Naive thymus-derived CD4-positive, alpha-beta T cell (primary cell): ENCODE measurements at regions not wholly inside any gene's neighbourhood (a gene's known extent, or its start where the extent isn't known, plus 50 kb on each side); places are given as distances from the start of the nearest gene placed in this dataset.

ENCODE experiments used
- ATAC-seq: fragments of 150-1000 bp; cut with Tn5 transposase; 2 replicates; pipeline ENCODE4 v1.10.0; 2021; ENCODE audit warnings: mild to moderate bottlenecking, moderate library complexity
- CTCF ChIA-PET: fragments of 350-600 bp; sonication (Branson Sonifier 250); formaldehyde crosslinking; loops from one replicate; lab custom pipeline; 2021; ENCODE audit warnings: antibody characterized with exemption; lab: Charles Lee
- POLR2A ChIA-PET: fragments of 350-600 bp; sonication (Branson Sonifier 250); formaldehyde crosslinking; loops from one replicate; lab custom pipeline; 2021; ENCODE audit warnings: antibody characterized with exemption, inconsistent platforms; lab: Charles Lee
- DNase-seq, 9 donors: peaks; one replicate each; pipeline versions ENCODE4 v3.0.0 to v3.0.0-alpha.2; 2020 to 2022; ENCODE audit warnings: mixed read lengths in 1 of 9
- H3K27ac ChIP-seq: one replicate; pipeline ENCODE4 v1.7.0; 2013; ENCODE audit warnings: mild to moderate bottlenecking, low read depth, low read length, moderate library complexity
- H3K27me3 ChIP-seq, 2 donors: one replicate each; pipeline ENCODE4 v1.7.0; 2013; ENCODE audit warnings: low read length in 2 of 2, mild to moderate bottlenecking in 2 of 2, moderate library complexity in 2 of 2; ENCODE audit not compliant: control insufficient read depth in 2 of 2, insufficient read depth in 2 of 2
- H3K36me3 ChIP-seq, 3 experiments: 1 replicate in 2 of 3; 2 replicates in 1 of 3; pipeline ENCODE4 v1.7.0; 2013; ENCODE audit warnings: low read length in 3 of 3, mild to moderate bottlenecking in 3 of 3, moderate library complexity in 1 of 3; ENCODE audit not compliant: insufficient read depth in 3 of 3, control insufficient read depth in 2 of 3
- H3K4me1 ChIP-seq, 2 donors: one replicate each; pipeline ENCODE4 v1.7.0; 2013; ENCODE audit warnings: low read length in 2 of 2, mild to moderate bottlenecking in 2 of 2, moderate library complexity in 1 of 2; ENCODE audit not compliant: control insufficient read depth in 2 of 2, insufficient read depth in 2 of 2
- H3K4me3 ChIP-seq: 2 replicates; pipeline ENCODE4 v1.7.0; 2013; ENCODE audit warnings: mild to moderate bottlenecking, low read length
- H3K9me3 ChIP-seq, 3 experiments: 1 replicate in 2 of 3; 2 replicates in 1 of 3; pipeline ENCODE4 v1.7.0; 2013; ENCODE audit warnings: low read length in 3 of 3; ENCODE audit not compliant: control insufficient read depth in 2 of 3
- H3K27ac Mint-ChIP-seq, 9 donors: one replicate each; pipeline ENCODE4 v1.8.0; 2020 to 2022; ENCODE audit warnings: mixed read lengths in 9 of 9, mild to moderate bottlenecking in 8 of 9, moderate library complexity in 5 of 9, inconsistent platforms in 2 of 9
- H3K27me3 Mint-ChIP-seq, 5 donors: one replicate each; pipeline ENCODE4 v1.8.0; 2021 to 2022; ENCODE audit warnings: mixed read lengths in 5 of 5, mild to moderate bottlenecking in 1 of 5
- H3K36me3 Mint-ChIP-seq, 5 donors: one replicate each; pipeline ENCODE4 v1.8.0; 2020 to 2022; ENCODE audit warnings: mixed read lengths in 5 of 5, mild to moderate bottlenecking in 3 of 5, inconsistent platforms in 1 of 5
- H3K4me1 Mint-ChIP-seq, 7 donors: one replicate each; pipeline ENCODE4 v1.8.0; 2020 to 2022; ENCODE audit warnings: mixed read lengths in 7 of 7, mild to moderate bottlenecking in 3 of 7, inconsistent platforms in 1 of 7
- H3K4me3 Mint-ChIP-seq, 10 donors: one replicate each; pipeline ENCODE4 v1.8.0; 2020 to 2022; ENCODE audit warnings: mild to moderate bottlenecking in 10 of 10, mixed read lengths in 10 of 10, moderate library complexity in 6 of 10, inconsistent platforms in 2 of 10
- H3K9me3 Mint-ChIP-seq, 11 donors: one replicate each; pipeline ENCODE4 v1.8.0; 2020 to 2022; ENCODE audit warnings: mixed read lengths in 11 of 11, mild to moderate bottlenecking in 4 of 11, inconsistent platforms in 1 of 11, moderate library complexity in 1 of 11
- intact Hi-C, 2 donors: fragments of 100-400 bp; cut with micrococcal nuclease; formaldehyde crosslinking; loops; one replicate each; pipeline ENCODE4 v1.15.1; 2023

DNA sequence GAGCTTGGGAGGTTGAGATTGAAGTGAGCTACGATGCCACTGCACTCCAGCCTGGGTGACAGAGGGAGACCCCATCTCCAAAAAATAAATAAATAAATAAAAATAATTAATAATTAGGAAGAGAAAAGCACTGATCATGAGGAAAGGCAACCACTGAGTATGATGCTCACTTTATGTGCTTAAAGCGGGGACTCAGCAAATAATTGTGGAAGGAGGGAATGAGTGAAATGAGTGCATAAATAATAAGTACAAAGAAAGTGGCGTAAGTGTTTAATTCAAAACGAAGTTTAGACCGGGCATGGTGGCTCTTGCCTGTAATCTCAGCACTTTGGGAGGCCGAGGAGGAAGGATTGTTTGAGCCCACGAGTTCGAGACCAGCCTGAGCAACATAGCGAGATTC, 94.9 kb upstream of the MKLN1 start:
- POLR2A ChIA-PET = interaction anchor here (0.6 to 4.0 kb wide), 3 partner anchors 93 to 126 kb away, joined by 3 to 24 read pairs (median 4); no protein-coding TSS in a partner anchor
- Mint-ChIP-seq H3K9me3 (peaks cover 0 to 7% (median 0%) of the 10 kb centered on the region in 11 donors), H3K4me1 (peaks cover 27 to 70% (median 41%) of the 10 kb centered on the region in 7 donors)

DNA sequence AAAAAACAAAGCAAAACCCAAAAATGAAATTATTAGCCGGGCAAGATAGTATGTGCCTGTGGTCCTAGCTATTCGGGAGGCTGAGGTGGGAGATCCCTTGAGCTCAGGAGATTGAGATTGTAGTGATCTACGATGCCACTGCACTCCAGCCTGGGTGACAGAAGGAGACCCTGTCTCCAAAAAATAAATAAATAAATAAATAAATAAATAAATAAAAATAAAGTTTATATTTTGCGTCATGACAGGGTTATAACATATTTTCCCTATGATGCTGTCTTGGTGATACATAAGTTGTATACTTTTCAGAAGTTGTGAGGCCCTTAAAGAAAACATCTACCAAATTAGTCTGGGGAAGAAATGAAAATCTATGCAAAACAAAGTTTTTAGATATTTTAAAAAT, 94.5 kb upstream of the MKLN1 start:
- Histone ChIP-seq H3K4me3 (no peak overlapping the region), H3K9me3 (no peaks in the 10 kb centered on the region), H3K27me3 (no peaks in the 10 kb centered on the region), H3K4me1 (peaks cover 25 to 28% of the 10 kb centered on the region in 2 donors), H3K27ac (no peak overlapping the region), H3K36me3 (no peaks in the 10 kb centered on the region)
- Mint-ChIP-seq H3K27me3 (no peaks in the 10 kb centered on the region), H3K9me3 (peaks cover 0 to 7% (median 0%) of the 10 kb centered on the region in 11 donors), H3K4me3 (peak overlapping the region in 1 of 10 donors; percentile 2), H3K4me1 (peaks cover 27 to 71% (median 41%) of the 10 kb centered on the region in 7 donors), H3K27ac (peak overlapping the region in 3 of 9 donors; percentile 51 to 63 (median 60)), H3K36me3 (peaks cover 0 to 3% (median 0%) of the 10 kb centered on the region in 5 donors)
- DNase-seq (no peak), ATAC-seq (no peak)
- POLR2A ChIA-PET = interaction anchor here (0.6 to 4.0 kb wide), 3 partner anchors 93 to 127 kb away, joined by 3 to 24 read pairs (median 4); no protein-coding TSS in a partner anchor
- intact Hi-C loops = loop anchor here in 1 of 2 donors (10.0 kb wide), 1 partner anchor 1202 kb away; no protein-coding TSS in a partner anchor
- CTCF ChIA-PET = interaction anchor here (1.0 kb wide), 1 partner anchor 68 kb away, joined by 3 read pairs; no protein-coding TSS in a partner anchor

More for the DNA sequence above, 94.9 kb upstream of the MKLN1 start:
- Histone ChIP-seq H3K27ac (no peak overlapping the region), H3K9me3 (no peaks in the 10 kb centered on the region), H3K36me3 (no peaks in the 10 kb centered on the region), H3K4me3 (no peak overlapping the region), H3K27me3 (no peaks in the 10 kb centered on the region), H3K4me1 (peaks cover 24 to 28% of the 10 kb centered on the region in 2 donors)
- DNase-seq (no peak), ATAC-seq (no peak)
- peak overlapping the region in 7 of 9 donors; percentile 13 to 91 (median 60) for H3K27ac Mint-ChIP-seq
- H3K4me3 Mint-ChIP-seq = peak overlapping the region in 2 of 10 donors; percentile 2 to 48
- H3K36me3 Mint-ChIP-seq = peaks cover 0 to 3% (median 0%) of the 10 kb centered on the region in 5 donors
- no peaks in the 10 kb centered on the region for H3K27me3 Mint-ChIP-seq
- CTCF ChIA-PET = interaction anchor here (1.0 kb wide), 1 partner anchor 68 kb away, joined by 3 read pairs; no protein-coding TSS in a partner anchor
- intact Hi-C loops = loop anchor here in 1 of 2 donors (10.0 kb wide), 1 partner anchor 1202 kb away; no protein-coding TSS in a partner anchor

DNA sequence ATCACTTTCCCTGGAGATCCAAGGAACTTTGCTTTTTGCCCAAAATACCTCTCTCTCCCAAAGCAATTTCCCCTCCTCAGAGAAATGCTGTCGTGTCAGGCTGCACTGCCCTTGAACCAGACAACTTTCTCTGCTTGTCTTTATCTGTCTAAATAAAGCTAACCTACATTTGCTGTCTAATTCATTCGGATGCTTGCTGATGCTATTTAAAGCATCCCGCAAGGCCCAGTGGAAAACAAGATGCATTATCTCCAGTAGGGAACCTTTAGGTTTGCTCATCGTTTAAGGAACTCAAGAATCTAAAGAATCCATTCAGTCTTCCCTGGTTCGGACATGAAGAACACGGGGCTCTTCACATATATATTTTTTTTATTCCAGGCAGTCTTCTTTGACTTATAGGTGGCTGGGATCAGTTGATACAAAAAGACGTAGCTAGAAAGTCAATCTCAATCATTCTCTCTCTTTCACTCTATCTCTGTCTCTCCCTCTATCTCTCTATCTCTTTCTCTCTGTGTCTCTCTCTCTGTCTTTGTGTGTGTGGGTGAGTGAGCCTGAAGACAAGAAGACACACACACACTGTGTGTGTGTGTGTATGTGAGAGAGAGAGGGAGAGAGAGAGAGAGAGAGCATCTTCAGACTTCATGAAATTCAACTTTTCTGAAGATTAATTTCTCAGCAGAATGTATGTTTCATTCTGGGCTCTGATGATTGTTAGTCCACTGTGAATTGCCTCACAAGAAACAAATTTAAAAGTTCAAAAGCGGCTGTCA, 92.8 kb upstream of the MKLN1 start:
- no peaks in the 10 kb centered on the region for H3K9me3 ChIP-seq
- Mint-ChIP-seq H3K36me3 (peaks cover 0 to 3% (median 0%) of the 10 kb centered on the region in 5 donors), H3K4me1 (peaks cover 27 to 67% (median 39%) of the 10 kb centered on the region in 7 donors), H3K4me3 (peak overlapping the region in 6 of 10 donors; percentile 5 to 73 (median 42)), H3K27me3 (no peaks in the 10 kb centered on the region), H3K27ac (peak overlapping the region; percentile 72 to 94 (median 89)), H3K9me3 (peaks cover 0 to 7% (median 0%) of the 10 kb centered on the region in 11 donors)
- no peaks in the 10 kb centered on the region for H3K36me3 ChIP-seq
- no peak for DNase-seq
- peaks cover 28 to 29% of the 10 kb centered on the region in 2 donors for H3K4me1 ChIP-seq
- no peak overlapping the region for H3K4me3 ChIP-seq
- peak overlapping the region; percentile 42 for H3K27ac ChIP-seq
- no peaks in the 10 kb centered on the region for H3K27me3 ChIP-seq
- ChIA-PET POLR2A (interaction anchor here (0.8 to 2.7 kb wide), 4 partner anchors 47 to 235 kb away, joined by 3 to 12 read pairs (median 4); partner anchors contain the start of gene MKLN1), CTCF (no interaction called here)
- no peak for ATAC-seq
- intact Hi-C loops = loop anchor here (1.0 to 10.0 kb wide), 5 partner anchors 47 to 1200 kb away; no protein-coding TSS in a partner anchor

DNA sequence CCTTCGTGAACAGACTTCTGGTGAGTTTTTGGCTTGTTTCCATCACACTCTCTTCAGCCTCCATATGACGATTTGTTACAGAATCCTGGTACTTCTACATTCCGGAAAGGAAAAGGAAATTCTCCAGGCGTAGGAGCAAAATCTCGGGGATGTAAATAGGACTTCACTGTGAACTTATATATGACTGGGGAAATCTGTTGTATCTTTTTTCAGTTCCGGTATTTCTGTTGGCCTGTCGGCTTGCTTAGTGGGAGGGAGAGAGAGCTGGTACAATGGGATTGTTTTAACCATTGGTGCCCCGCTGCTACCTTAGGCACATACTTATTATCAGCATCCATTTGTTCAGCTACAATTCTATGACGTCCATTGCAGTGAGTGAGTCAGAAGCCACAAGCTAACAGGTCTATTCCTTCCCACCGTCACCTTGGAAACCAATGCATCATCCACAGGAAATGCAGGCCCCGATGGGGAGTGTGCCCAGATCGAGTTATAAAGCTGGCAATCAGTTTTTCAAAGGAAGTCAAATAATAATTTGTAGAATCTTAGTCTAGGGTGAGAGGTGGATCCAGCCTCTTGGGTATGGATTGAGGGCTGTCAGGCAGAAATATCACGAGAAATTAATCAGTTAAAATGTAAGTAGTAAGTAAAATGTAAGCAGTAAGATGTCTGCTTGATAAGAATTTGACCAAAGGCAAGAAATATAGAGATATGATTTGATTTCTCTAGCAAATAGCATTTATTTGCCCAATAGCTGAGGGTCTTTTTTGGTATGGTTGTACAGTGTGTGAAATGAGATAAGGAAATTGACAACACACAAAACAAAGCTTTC, 92.0 kb upstream of the MKLN1 start:
- no peaks in the 10 kb centered on the region for H3K27me3 Mint-ChIP-seq
- Histone ChIP-seq H3K27me3 (no peaks in the 10 kb centered on the region), H3K4me1 (peaks cover 27 to 28% of the 10 kb centered on the region in 2 donors), H3K27ac (peak overlapping the region; percentile 42), H3K4me3 (no peak overlapping the region), H3K9me3 (no peaks in the 10 kb centered on the region), H3K36me3 (no peaks in the 10 kb centered on the region)
- peak; percentile 6 to 84 (median 68) for DNase-seq
- ATAC-seq = peak; percentile 73
- CTCF ChIA-PET = interaction anchor here (1.0 to 2.0 kb wide), 2 partner anchors 67 to 167 kb away, joined by 4 to 5 read pairs; no protein-coding TSS in a partner anchor
- intact Hi-C loops = loop anchor here (1.0 to 10.0 kb wide), 6 partner anchors 47 to 1199 kb away; no protein-coding TSS in a partner anchor
- H3K27ac Mint-ChIP-seq = peak overlapping the region; percentile 72 to 94 (median 89)
- H3K9me3 Mint-ChIP-seq = peaks cover 0 to 7% (median 0%) of the 10 kb centered on the region in 11 donors
- POLR2A ChIA-PET = interaction anchor here (0.6 to 2.7 kb wide), 5 partner anchors 48 to 129 kb away, joined by 3 to 12 read pairs (median 5); partner anchors contain the start of gene MKLN1
- peaks cover 27 to 61% (median 39%) of the 10 kb centered on the region in 7 donors for H3K4me1 Mint-ChIP-seq
- peaks cover 0 to 3% (median 0%) of the 10 kb centered on the region in 5 donors for H3K36me3 Mint-ChIP-seq
- peak overlapping the region in 9 of 10 donors; percentile 2 to 73 (median 31) for H3K4me3 Mint-ChIP-seq

DNA sequence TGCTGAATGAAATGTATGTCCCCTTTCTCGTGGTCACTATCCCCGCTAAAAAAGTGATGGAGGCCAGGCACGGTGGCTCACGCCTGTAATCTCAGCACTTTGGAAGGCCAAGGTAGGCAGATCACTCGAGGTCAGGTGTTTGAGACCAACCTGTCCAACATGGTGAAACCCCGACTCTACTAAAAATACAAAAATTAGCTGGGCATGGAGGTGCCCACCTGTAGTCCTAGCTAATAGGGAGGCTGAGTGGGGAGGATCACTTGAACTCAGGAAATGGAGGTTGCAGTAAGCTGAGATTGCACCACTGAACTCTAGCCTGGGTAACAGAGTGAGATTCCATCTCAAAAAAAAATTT, 91.4 kb upstream of the MKLN1 start:
- H3K4me3 Mint-ChIP-seq = no peak overlapping the region
- DNase-seq (no peak), ATAC-seq (no peak)
- ChIA-PET POLR2A (interaction anchor here (0.6 to 2.7 kb wide), 6 partner anchors 27 to 130 kb away, joined by 3 to 12 read pairs (median 5); partner anchors contain the start of gene MKLN1), CTCF (interaction anchor here (1.0 to 2.0 kb wide), 2 partner anchors 66 to 167 kb away, joined by 4 to 5 read pairs; no protein-coding TSS in a partner anchor)
- no peaks in the 10 kb centered on the region for H3K27me3 Mint-ChIP-seq
- H3K27ac Mint-ChIP-seq = peak overlapping the region in 8 of 9 donors; percentile 66 to 94 (median 88)
- H3K27me3 ChIP-seq = no peaks in the 10 kb centered on the region
- no peaks in the 10 kb centered on the region for H3K9me3 ChIP-seq
- H3K4me1 Mint-ChIP-seq = peaks cover 22 to 58% (median 33%) of the 10 kb centered on the region in 7 donors
- peaks cover 0 to 7% (median 0%) of the 10 kb centered on the region in 11 donors for H3K9me3 Mint-ChIP-seq
- intact Hi-C loops = loop anchor here (2.0 to 10.0 kb wide), 3 partner anchors 67 to 1199 kb away; no protein-coding TSS in a partner anchor
- no peak overlapping the region for H3K4me3 ChIP-seq
- no peaks in the 10 kb centered on the region for H3K36me3 ChIP-seq
- peak overlapping the region; percentile 34 for H3K27ac ChIP-seq
- H3K4me1 ChIP-seq = peaks cover 21 to 23% of the 10 kb centered on the region in 2 donors
- peaks cover 0 to 3% (median 0%) of the 10 kb centered on the region in 5 donors for H3K36me3 Mint-ChIP-seq
